NCI-H2029 (cell line): ENCODE measurements at regions not wholly inside any gene's neighbourhood (a gene's known extent, or its start where the extent isn't known, plus 50 kb on each side); places are given as distances from the start of the nearest gene placed in this dataset.
"Not testable (repeated sequence)": the region's sequence is repeated elsewhere in the genome, so short reads cannot be mapped to it uniquely, and the experiment has no call there.

ENCODE experiments used
- DNase-seq: peaks from one replicate; lab custom pipeline; 2025; lab: John Stamatoyannopoulos, UW

DNA sequence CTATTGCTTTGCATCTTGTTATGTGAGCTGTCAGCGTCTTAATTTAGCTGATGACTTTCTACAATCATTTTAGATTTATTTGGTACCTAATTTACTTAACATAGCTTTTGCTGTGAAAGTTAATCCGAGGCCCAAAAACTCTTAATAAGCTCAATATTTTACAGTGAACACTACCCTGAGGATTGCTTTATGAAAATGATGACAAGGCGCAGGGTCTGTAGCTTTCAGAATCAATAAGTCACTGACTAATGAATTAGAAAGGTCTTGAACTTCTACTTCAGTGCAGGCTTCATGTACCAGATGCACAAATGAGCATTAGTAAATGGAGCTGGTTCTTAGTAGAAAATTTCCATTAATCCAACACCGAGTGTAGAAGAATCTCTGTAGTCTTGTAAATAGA lies 81.4 kb upstream of the ZNF366 start:
- no peak for DNase-seq

DNA sequence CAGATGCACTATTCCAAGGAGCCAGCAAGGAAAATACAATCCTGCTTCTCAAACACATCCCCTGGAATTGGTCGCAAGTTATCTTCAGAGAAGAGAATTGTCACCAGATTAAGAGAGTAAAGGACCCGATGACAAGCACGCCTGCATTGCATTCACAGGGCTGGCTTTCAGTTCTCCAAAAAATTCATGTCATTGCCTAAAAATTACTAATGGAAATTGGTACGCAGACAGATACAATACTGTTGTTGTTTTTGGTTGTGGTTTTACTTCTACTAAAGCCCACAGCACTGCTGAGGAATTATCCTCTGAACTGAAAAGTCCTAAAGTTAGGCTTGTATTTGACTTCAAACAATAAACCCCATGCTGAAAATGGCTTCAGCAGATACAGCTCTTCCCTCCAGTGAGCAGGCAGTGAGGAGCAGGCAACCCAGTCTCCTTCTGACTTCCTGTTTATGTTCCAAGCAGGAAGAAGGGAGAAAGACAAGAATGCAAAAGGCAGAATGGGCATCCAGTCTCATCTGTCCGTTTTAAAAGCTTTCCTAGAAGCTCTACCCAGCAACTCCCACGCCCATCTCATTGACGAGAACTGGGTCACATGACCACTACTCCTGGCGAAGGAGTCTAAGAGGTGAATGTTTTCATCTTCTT lies 80.6 kb upstream of the ZNF366 start:
- DNase-seq, result no peak

DNA sequence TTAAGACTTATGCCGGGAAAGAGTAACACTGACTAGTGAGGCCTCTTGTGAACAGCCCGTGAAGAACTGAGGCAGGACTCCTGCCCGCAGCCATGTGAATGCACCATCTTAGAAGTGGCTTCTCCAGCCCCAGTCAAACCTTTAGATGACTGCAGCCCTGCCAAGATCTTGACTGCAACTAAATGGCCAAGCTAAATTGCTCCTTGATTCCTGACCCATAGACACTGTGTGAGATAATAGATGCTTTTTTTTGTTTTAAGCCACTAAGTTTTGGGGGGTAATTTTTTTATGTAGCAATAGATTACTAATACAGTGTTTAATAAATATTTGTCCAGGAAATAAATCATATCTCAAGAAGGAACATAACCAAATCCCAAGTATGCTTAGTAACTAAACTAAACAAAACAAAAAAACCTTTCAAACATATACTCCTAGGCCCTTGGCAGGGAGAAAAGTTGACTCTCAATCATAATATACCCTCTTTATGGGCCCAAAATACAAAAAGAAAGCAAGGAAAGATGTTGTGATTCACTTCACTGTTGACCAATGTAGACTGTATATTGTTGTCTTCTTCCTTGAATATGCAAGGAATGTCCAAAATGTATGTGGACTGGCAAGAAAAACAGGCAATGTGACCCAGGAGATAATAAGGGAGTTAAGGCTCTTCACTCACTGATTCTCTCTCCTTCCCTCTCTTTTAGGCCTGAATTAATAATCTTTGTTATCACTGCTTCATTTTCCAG lies 79.7 kb upstream of the ZNF366 start:
- DNase-seq, result no peak

- DNase-seq, result no peak
Measured at GRCh38 chr5:72584466-72584865, 77.3 kb upstream of the ZNF366 start.

DNA sequence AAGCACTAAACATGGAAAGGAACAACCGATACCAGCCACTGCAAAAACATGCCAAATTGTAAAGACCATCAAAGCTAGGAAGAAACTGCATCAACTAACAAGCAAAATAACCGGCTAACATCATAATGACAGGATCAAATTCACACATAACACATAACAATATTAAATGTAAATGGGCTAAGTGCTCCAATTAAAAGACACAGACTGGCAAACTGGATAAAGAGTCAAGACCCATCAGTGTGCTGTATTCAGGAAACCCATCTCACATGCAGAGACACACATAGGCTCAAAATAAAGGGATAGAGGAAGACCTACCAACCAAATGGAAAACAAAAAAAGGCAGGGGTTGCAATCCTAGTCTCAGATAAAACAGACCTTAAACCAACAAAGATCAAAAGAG lies 72.1 kb upstream of the ZNF366 start:
- DNase-seq, result not testable (repeated sequence)

- DNase-seq, result no peak
Measured at GRCh38 chr5:72572236-72572765, 65.1 kb upstream of the ZNF366 start.

DNA sequence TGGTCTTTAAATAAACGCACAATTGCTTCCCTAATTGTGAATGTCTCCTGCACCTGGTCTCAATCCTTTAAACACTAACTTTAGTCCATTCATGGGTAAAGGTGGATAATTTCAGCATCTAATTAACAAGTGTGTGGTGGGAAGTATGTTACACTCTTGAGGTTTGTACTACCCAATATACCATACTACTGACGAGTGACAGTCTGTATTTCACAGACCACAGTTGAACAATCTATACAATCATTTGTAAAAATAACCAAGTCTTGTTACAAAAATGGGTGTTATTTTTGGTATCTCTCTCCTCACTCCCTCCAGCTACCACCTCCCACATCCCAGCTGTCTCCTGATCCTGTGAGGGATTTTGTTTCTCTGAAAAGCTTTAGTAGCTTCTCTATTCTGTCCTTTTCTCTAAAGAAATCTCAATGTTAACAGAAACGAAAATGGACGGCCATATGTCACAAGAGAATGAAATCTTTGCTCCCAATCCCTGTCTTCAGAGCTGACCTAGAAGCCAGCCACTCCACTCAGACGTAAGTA lies 62.3 kb upstream of the ZNF366 start:
- DNase-seq, result no peak

- DNase-seq, result no peak
Measured at GRCh38 chr5:72566746-72567145, 59.5 kb upstream of the ZNF366 start.

DNA sequence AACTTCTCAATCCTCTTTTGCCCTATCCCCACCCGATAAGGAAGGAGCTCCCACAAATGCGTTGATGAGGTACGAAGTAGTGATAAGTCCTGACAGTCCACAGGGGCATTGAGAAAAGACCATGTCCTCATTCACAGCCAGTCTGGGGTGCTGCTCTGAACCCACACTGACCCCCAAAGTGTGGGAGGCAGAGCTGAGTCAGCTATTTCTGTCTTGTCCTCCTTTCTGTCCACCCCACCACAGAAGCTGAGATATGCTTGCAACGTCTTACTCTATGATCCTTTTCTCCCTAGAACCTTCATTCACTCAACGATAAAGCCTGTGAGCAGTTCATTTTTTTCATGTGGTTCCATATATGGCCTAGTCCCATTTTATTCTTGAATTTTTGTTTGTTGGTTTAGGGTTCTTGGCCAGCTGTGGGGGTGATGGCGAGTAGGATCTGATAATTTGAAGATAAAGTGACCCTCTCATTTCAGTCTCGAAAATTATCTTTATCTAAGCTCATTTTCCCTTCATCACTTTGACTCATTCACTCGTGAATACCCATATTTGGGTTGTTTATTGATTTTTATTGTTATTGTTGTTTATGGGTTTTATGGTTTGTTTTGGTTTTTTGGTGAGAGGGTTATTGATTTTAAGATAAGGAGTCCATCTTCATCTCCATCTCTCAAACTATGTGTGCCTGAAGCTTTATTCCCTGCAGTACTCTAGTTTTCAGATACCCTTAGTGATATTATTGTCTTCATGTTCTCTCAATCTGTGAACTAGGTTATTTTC lies 58.5 kb upstream of the ZNF366 start:
- no peak for DNase-seq

DNA sequence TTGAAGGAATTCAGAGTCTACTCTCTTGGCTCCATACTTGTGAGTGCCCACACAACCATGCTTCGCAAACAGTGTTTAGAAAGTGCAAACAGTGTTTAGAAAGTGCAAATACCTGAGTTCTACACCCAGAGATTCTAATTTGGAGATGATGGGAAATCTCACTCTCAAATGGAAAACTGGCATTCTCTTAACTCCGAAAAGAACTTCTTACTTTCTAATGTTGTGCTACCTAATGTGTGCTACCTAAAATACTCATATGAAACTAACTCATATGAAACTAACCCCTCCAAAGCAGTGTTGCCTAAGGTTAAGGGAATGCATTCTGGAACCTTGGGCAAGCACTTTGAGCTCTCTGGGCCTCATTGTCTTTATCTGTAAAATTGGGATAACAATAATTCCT lies 55.5 kb upstream of the ZNF366 start:
- no peak for DNase-seq

DNA sequence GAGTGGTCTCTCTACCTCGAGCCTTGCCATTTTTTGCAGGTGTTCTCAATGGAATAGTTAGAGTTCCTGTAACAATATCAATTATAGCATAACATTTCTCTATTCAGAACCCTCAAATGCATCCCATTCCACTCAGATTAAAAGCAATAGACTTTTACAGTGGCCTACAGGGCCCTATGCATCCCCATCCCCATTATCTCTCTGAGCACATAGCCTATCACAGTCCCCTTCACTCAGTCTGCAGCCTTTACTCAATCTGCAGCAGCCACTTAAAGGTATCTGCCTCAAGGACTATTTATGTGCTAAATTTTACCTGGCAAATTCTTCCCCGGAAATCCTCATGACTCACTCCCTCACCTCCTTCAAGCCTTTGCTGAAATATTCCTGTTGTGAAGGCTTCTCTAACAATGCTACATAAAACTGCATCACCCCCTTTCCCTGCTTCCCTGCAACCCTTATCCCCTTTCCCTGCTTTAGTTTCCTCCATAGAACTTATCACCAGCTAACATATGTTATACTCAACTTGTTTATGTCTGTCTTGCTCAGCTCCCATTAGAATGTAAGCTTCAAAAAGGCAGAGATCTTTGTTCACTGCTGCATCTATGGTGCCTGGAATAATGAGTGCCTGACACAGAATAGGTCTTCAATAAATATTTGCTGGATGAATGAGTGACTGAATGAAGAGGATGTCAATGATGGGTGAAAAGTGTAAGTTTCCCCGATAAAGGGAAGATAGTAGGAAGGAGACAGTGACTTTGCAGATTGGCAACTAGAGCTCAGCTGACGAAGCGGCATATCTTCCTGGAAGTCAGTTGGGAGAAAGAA lies 54.1 kb upstream of the ZNF366 start:
- no peak for DNase-seq

GRCh38 chr5:72559866-72560766 lies 52.9 kb upstream of the ZNF366 start:
- DNase-seq, result no peak

DNA sequence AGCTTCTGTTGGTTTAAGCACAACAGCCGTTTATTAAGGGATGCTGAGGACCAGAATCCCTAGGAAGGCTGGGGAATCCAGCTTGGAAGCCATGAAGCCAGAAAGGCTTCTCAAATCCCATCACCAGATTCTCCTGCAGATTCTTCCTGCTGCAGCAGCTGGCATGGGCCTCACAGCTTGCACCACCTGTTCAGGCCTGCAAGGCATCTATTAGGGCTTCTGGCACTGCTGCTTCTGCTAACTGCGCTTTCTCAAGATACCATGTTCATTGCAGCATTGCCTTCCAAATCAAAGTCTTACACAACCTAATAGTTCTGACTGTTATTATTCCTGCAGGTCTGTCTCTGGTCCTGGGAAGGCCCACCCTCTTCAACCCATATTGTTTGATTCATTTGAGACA lies 51.2 kb upstream of the ZNF366 start:
- no peak for DNase-seq

DNA sequence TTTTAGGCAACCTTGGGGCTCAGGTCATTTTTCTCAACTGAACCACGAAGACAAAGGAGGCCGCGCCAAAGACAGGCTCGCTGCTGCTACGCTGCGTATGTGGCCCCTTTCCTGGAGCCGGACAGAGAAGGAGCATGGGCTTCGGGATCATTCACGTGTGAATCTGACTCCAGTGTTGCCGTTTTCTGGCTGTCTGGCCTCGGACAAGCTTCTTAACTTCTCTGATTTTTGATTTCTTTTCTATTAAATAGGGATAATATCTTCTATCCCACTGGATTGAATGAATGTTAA lies 50.8 kb upstream of the ZNF366 start:
- DNase-seq, result no peak

- no peak for DNase-seq
Measured at GRCh38 chr5:72557167-72558045, 50.2 kb upstream of the ZNF366 start.
